WTC11 (cell line): ENCODE measurements at regions not wholly inside any gene's neighbourhood (a gene's known extent, or its start where the extent isn't known, plus 50 kb on each side); places are given as distances from the start of the nearest gene placed in this dataset.

Experiments
- ATAC-seq: fragments of 200-7000 bp; cut with Tn5 transposase; 2 replicates; pipeline ENCODE4 v1.10.0; 2021; ENCODE audit warnings: mild to moderate bottlenecking, moderate library complexity
- CTCF ChIA-PET: fragments of 300-600 bp; sonication (Branson Sonifier 250); formaldehyde crosslinking; loops from one replicate; lab custom pipeline; 2021; ENCODE audit warnings: antibody characterized with exemption; lab: Charles Lee
- POLR2A ChIA-PET: fragments of 350-600 bp; sonication (Branson Sonifier 250); formaldehyde crosslinking; loops from one replicate; lab custom pipeline; 2021; ENCODE audit warnings: antibody characterized with exemption; lab: Charles Lee
- DNase-seq: peaks from one replicate; pipeline ENCODE4 v3.0.0; 2021; ENCODE audit warnings: low spot score
- H3K27ac Mint-ChIP-seq: 2 replicates; pipeline ENCODE4 v1.8.0; 2021; ENCODE audit warnings: mixed read lengths
- H3K27me3 Mint-ChIP-seq: 2 replicates; pipeline ENCODE4 v1.8.0; 2021; ENCODE audit warnings: low read depth, mild to moderate bottlenecking, moderate library complexity, mixed read lengths
- H3K36me3 Mint-ChIP-seq: 2 replicates; pipeline ENCODE4 v1.8.0; 2021; ENCODE audit warnings: mixed read lengths
- H3K4me1 Mint-ChIP-seq: 2 replicates; pipeline ENCODE4 v1.8.0; 2022; ENCODE audit warnings: mixed read lengths
- H3K4me3 Mint-ChIP-seq: 2 replicates; pipeline ENCODE4 v1.8.0; 2021; ENCODE audit warnings: mild to moderate bottlenecking, moderate library complexity, mixed read lengths
- H3K9me3 Mint-ChIP-seq: 2 replicates; pipeline ENCODE4 v1.8.0; 2021; ENCODE audit warnings: mixed read lengths
- ATF1 ChIP-seq: sonication (generic); formaldehyde crosslinking; IDR thresholded peaks from 2 replicates; pipeline ENCODE4 v1.8.1; 2023; ENCODE audit warnings: mild to moderate bottlenecking, moderate library complexity, missing genetic modification reagents
- ATF2 ChIP-seq: sonication (generic); formaldehyde crosslinking; IDR thresholded peaks from 2 replicates; pipeline ENCODE4 v1.8.1; 2022; ENCODE audit warnings: low read depth, missing genetic modification reagents, borderline replicate concordance
- GABPB1 ChIP-seq: sonication (generic); formaldehyde crosslinking; IDR thresholded peaks from 2 replicates; pipeline ENCODE4 v1.8.1; 2023; ENCODE audit warnings: mild to moderate bottlenecking, missing genetic modification reagents
- GRHL2 ChIP-seq: fragments of 250-450 bp; sonication (Bioruptor Pico); IDR thresholded peaks from 2 replicates; pipeline ENCODE4 v1.8.0; 2022; ENCODE audit warnings: mild to moderate bottlenecking, moderate library complexity; ENCODE audit not compliant: insufficient replicate concordance, severe bottlenecking
- HMGXB4 ChIP-seq: sonication (generic); formaldehyde crosslinking; IDR thresholded peaks from 2 replicates; pipeline ENCODE4 v1.8.1; 2023; ENCODE audit warnings: mild to moderate bottlenecking, moderate library complexity, missing genetic modification reagents
- IRF2 ChIP-seq: sonication (generic); formaldehyde crosslinking; IDR thresholded peaks from 2 replicates; pipeline ENCODE4 v1.8.0; 2022; ENCODE audit warnings: low read depth, missing genetic modification reagents, borderline replicate concordance
- JAZF1 ChIP-seq: fragments of 250-450 bp; sonication (Bioruptor Pico); IDR thresholded peaks from 2 replicates; pipeline ENCODE4 v1.9.0; 2021; ENCODE audit warnings: moderate library complexity, mild to moderate bottlenecking, inconsistent platforms
- MLX ChIP-seq: sonication (generic); formaldehyde crosslinking; IDR thresholded peaks from 2 replicates; pipeline ENCODE4 v1.8.1; 2023; ENCODE audit warnings: mild to moderate bottlenecking, missing genetic modification reagents, moderate library complexity
- NFATC4 ChIP-seq: fragments of 250-450 bp; sonication (Bioruptor Pico); IDR thresholded peaks from 2 replicates; pipeline ENCODE4 v1.9.0; 2021; ENCODE audit warnings: mild to moderate bottlenecking
- NFYB ChIP-seq: sonication (generic); formaldehyde crosslinking; conservative IDR thresholded peaks from 2 replicates; pipeline ENCODE4 v1.8.0; 2022; ENCODE audit warnings: low read depth, missing genetic modification reagents
- NR2C2 ChIP-seq: sonication (generic); formaldehyde crosslinking; IDR thresholded peaks from 2 replicates; pipeline ENCODE4 v1.8.0; 2022; ENCODE audit warnings: mild to moderate bottlenecking, missing genetic modification reagents
- PRDM15 ChIP-seq: sonication (generic); formaldehyde crosslinking; IDR thresholded peaks from 2 replicates; pipeline ENCODE4 v1.8.0; 2022; ENCODE audit warnings: missing genetic modification reagents
- SMAD4 ChIP-seq: sonication (generic); formaldehyde crosslinking; IDR thresholded peaks from 2 replicates; pipeline ENCODE4 v1.8.0; 2022; ENCODE audit warnings: mild to moderate bottlenecking, missing genetic modification reagents
- SP1 ChIP-seq: sonication (generic); formaldehyde crosslinking; conservative IDR thresholded peaks from 2 replicates; pipeline ENCODE4 v1.8.1; 2022; ENCODE audit warnings: missing genetic modification reagents
- TCF7 ChIP-seq: sonication (generic); formaldehyde crosslinking; IDR thresholded peaks from 2 replicates; pipeline ENCODE4 v1.8.0; 2022; ENCODE audit warnings: mild to moderate bottlenecking, low read depth, missing genetic modification reagents, moderate library complexity
- TEAD1 ChIP-seq: sonication (generic); formaldehyde crosslinking; IDR thresholded peaks from 2 replicates; pipeline ENCODE4 v1.8.0; 2022; ENCODE audit warnings: mild to moderate bottlenecking, missing genetic modification reagents
- TP53 ChIP-seq: sonication (generic); formaldehyde crosslinking; IDR thresholded peaks from 2 replicates; pipeline ENCODE4 v1.8.1; 2023; ENCODE audit warnings: mild to moderate bottlenecking, missing genetic modification reagents
- ZNF138 ChIP-seq: sonication (generic); formaldehyde crosslinking; conservative IDR thresholded peaks from 2 replicates; pipeline ENCODE4 v1.8.1; 2022; ENCODE audit warnings: mild to moderate bottlenecking, moderate library complexity, missing genetic modification reagents
- ZNF219 ChIP-seq: sonication (generic); formaldehyde crosslinking; IDR thresholded peaks from 2 replicates; pipeline ENCODE4 v1.8.0; 2023; ENCODE audit warnings: missing genetic modification reagents, mild to moderate bottlenecking, borderline replicate concordance
- ZNF532 ChIP-seq: fragments of 250-450 bp; sonication (Bioruptor Pico); IDR thresholded peaks from 2 replicates; pipeline ENCODE4 v1.9.0; 2021; ENCODE audit warnings: mild to moderate bottlenecking, borderline replicate concordance

GRCh38 chr7:51995596-51996179 is 679.1 kb upstream of the COBL start:
- H3K36me3 Mint-ChIP-seq: peaks cover 13% of the 10 kb centered on the region
- POLR2A ChIA-PET: no interaction called here
- CTCF ChIA-PET: no interaction called here
- DNase-seq (no peak), ATAC-seq (no peak)
- H3K4me3 Mint-ChIP-seq: no peak overlapping the region
- TF ChIP-seq HMGXB4 (CRISPR knock-in tag) (no peak), GRHL2 (CRISPR knock-in tag) (no peak)
- H3K27me3 Mint-ChIP-seq: no peaks in the 10 kb centered on the region
- H3K9me3 Mint-ChIP-seq: peaks cover 21% of the 10 kb centered on the region
- H3K4me1 Mint-ChIP-seq: no peaks in the 10 kb centered on the region
- H3K27ac Mint-ChIP-seq: no peak overlapping the region

GRCh38 chr7:51982653-51983052 is 666.0 kb upstream of the COBL start:
- ATAC-seq (no peak), DNase-seq (no peak)
- no peaks in the 10 kb centered on the region for H3K27me3 Mint-ChIP-seq
- H3K4me3 Mint-ChIP-seq: no peak overlapping the region
- no peak for TF ChIP-seq NFATC4 (CRISPR knock-in tag)
- no peak for TF ChIP-seq SMAD4 (CRISPR knock-in tag)
- no peak for TF ChIP-seq TP53 (CRISPR knock-in tag)
- no peak for TF ChIP-seq ZNF532
- TF ChIP-seq MLX (CRISPR knock-in tag): no peak
- TF ChIP-seq TEAD1 (CRISPR knock-in tag): no peak
- TF ChIP-seq GRHL2 (CRISPR knock-in tag): no peak
- no peak for TF ChIP-seq NFYB (CRISPR knock-in tag)
- peaks cover 10% of the 10 kb centered on the region for H3K4me1 Mint-ChIP-seq
- ChIA-PET POLR2A (no interaction called here), CTCF (no interaction called here)
- peaks cover 7% of the 10 kb centered on the region; the same call in 1 of the 2 replicates for H3K9me3 Mint-ChIP-seq
- H3K27ac Mint-ChIP-seq: no peak overlapping the region
- no peaks in the 10 kb centered on the region for H3K36me3 Mint-ChIP-seq

GRCh38 chr7:51980812-51981211 is 664.2 kb upstream of the COBL start:
- peaks cover 7% of the 10 kb centered on the region; the same call in 1 of the 2 replicates for H3K9me3 Mint-ChIP-seq
- DNase-seq (no peak), ATAC-seq (no peak)
- CTCF ChIA-PET: no interaction called here
- POLR2A ChIA-PET: no interaction called here
- peaks cover 10% of the 10 kb centered on the region for H3K4me1 Mint-ChIP-seq
- H3K4me3 Mint-ChIP-seq: no peak overlapping the region
- H3K27ac Mint-ChIP-seq: no peak overlapping the region
- no peaks in the 10 kb centered on the region for H3K27me3 Mint-ChIP-seq
- no peaks in the 10 kb centered on the region for H3K36me3 Mint-ChIP-seq
- TF ChIP-seq ATF2 (no peak), IRF2 (CRISPR knock-in tag) (no peak), PRDM15 (no peak), ZNF138 (CRISPR knock-in tag) (no peak), NFATC4 (CRISPR knock-in tag) (no peak), NFYB (CRISPR knock-in tag) (no peak), NR2C2 (CRISPR knock-in tag) (no peak), SP1 (CRISPR knock-in tag) (no peak), JAZF1 (CRISPR knock-in tag) (no peak), SMAD4 (CRISPR knock-in tag) (no peak), TCF7 (no peak), TP53 (CRISPR knock-in tag) (no peak), ATF1 (CRISPR knock-in tag) (no peak), GABPB1 (CRISPR knock-in tag) (no peak), ZNF219 (CRISPR knock-in tag) (no peak), GRHL2 (CRISPR knock-in tag) (no peak)
